ENCODE measurements at regions not wholly inside any gene's neighbourhood (a gene's known extent, or its start where the extent isn't known, plus 50 kb on each side); places are given as distances from the start of the nearest gene placed in this dataset.
"Not testable (repeated sequence)": the region's sequence is repeated elsewhere in the genome, so short reads cannot be mapped to it uniquely, and the experiment has no call there.

- no peak for DNase-seq (ENCODE audit: low read depth)
Observed at GRCh38 chr14:70269582-70269981, 80.8 kb upstream of the SLC8A3 start.

DNA sequence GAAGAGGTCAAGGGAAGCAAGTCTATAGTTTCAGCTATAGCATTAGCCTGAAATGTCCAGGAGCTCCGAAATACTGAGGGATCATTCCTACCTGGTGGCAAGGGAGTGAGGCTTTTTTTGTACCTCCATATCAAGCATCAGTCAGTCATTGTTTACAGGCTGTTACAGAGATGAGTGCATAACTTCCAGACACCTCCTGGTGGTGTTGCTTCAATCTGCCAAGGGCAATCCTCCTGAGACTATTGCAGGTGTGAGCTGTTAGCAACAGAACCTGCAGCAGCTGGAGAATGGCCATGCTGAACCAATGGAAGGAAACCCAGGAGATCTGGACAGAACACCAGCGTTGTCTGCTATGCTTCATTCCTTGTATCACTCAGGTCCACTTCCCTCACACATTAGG, 80.0 kb upstream of the SLC8A3 start:
- no peak for DNase-seq (ENCODE audit: low read depth)

GRCh38 chr14:70266157-70266556, 77.4 kb upstream of the SLC8A3 start:
- DNase-seq (ENCODE audit: low read depth) = no peak

- no peak for DNase-seq (ENCODE audit: low read depth)
Observed at GRCh38 chr14:70265422-70265821, 76.7 kb upstream of the SLC8A3 start.

DNA sequence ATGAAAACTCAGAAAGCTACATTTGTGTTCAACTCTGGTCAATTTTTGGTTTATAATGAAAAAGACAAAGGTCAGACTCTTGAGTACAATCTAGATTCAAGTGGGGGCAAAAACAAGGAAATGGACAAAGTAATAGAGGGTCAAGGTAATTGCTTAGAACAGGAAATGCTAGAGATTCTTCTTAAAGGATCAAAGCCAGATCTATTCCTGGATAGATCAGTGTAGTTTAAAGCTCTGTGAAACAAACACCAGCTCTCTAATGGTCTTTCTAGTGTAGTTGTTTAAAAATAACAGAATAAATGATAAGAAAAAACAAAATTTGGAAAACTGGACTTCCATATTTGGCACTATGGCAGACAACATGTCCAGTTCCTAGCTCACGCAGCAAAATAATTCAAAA, 70.7 kb upstream of the SLC8A3 start:
- DNase-seq (ENCODE audit: low read depth) = no peak

- no peak for DNase-seq (ENCODE audit: low read depth)
Observed at GRCh38 chr14:70257526-70257925, 68.8 kb upstream of the SLC8A3 start.

DNA sequence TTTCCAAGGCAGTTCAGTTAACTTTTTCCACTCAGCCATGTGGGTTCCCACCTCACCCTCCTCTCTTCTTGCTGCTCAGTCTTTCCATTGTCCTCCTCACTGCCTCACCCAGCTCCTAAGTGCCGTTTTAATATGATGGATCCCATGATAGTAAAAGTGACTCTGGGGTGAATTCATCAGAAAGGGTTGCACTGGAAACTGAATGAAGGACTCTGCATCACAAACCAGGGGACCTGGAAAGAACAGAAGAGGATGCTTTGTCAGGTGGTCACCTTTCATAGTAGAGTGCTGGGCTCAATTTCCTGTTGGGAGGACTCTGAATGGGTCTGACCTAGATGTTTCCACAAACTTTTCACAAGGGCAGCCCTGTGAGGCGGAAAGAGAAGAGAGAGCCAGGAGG, 67.8 kb upstream of the SLC8A3 start:
- DNase-seq (ENCODE audit: low read depth) = no peak

DNA sequence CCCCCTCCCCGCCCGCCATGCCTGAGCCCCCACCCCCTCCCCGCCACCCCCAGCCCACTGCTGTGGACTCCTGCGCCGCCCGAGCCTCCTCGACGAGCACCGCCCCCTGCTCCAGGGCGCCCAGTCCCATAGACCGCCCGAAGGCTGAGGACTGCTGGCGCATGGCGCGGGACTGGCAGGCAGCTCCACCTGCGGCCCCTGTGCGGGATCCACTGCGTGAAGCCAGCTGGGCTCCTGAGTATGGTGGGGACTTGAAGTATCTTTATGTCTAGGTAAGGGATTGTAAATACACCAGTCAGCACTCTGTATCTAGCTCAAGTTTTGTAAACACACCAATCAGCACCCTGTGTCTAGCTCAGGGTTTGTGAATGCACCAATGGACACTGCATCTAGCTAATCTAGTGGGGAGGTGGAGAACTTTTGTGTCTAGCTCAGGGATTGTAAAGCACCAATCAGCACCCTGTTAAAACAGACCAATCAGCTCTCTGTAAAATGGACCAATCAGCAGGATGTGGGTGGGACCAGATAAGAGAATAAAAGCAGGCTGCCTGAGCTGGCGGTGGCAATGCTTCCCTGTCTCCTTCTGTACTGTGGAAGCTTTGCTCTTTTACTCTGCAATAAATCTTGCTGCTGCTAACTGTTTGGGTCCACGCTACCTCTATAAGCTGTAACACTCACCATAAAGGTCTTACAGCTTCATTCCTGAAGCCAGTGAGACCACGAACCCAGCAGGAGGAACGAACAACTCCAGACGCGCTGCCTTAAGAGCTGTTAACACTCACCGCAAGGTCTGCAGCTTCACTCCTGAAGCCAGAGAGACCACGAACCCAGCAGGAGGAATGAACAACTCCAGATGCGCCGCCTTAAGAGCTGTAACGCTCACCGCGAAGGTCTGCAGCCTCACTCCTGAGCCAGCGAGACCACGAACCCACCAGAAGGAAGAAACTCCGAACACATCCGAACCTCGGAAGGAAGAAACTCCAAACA, 66.6 kb upstream of the SLC8A3 start:
- DNase-seq (ENCODE audit: low read depth) = peak; percentile 2

DNA sequence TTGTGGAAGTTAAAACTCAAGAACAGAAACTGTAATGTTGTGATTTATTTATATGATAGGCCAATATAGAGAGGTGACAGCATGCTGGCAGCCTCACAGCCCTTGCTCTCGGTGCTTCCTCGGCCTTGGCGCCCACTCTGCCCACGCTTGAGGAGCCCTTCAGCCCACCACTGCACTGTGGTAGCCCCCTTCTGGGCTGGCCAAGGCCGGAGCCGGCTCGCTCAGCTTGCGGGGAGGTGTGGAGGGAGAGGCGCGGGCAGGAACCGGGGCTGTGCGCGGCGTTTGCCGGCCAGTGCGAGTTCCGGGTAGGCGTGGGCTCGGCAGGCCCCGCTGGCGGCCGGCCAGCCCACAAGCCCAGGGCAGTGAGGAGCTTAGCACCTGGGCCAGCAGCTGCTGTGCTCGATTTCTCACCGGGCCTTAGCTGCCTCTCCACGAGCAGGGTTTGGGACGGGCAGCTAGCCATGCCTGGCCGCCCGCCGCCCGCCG, 65.8 kb upstream of the SLC8A3 start:
- DNase-seq (ENCODE audit: low read depth) = no peak

GRCh38 chr14:70253547-70253946, 64.8 kb upstream of the SLC8A3 start:
- DNase-seq (ENCODE audit: low read depth) = not testable (repeated sequence)

GRCh38 chr14:70245026-70245425, 56.3 kb upstream of the SLC8A3 start:
- no peak for DNase-seq (ENCODE audit: low read depth)

DNA sequence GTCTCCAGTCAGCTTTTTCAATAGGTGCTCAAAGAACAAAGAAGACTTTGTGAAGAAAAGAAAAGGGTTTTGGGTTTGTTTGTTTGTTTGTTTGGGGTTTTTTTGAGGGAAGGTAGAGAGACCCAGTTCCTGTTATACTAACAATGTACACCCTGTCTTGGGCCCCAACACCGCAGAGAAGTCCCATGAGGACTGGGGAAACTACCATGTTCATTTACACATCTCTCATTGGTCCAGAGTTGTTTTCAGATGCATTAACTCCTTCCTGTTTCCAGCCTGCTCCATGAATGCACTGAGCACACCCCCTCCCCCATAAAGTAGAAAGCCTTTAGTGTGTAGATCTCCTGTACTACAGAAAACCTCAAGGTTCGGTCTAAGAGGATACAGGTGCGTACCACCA, 51.1 kb upstream of the SLC8A3 start:
- no peak for DNase-seq (ENCODE audit: low read depth)

- not testable (repeated sequence) for DNase-seq (ENCODE audit: low read depth)
Observed at GRCh38 chr14:70238635-70239034, 49.9 kb upstream of the SLC8A3 start.
